DMS153 treated with DMSO at 0.1 percent for 48 hours (cell line): ENCODE measurements at regions not wholly inside any gene's neighbourhood (a gene's known extent, or its start where the extent isn't known, plus 50 kb on each side); places are given as distances from the start of the nearest gene placed in this dataset.

ENCODE experiments used
- DNase-seq: peaks from one replicate; lab custom pipeline; 2025; ENCODE audit not compliant: unreplicated experiment; lab: John Stamatoyannopoulos, UW

DNA sequence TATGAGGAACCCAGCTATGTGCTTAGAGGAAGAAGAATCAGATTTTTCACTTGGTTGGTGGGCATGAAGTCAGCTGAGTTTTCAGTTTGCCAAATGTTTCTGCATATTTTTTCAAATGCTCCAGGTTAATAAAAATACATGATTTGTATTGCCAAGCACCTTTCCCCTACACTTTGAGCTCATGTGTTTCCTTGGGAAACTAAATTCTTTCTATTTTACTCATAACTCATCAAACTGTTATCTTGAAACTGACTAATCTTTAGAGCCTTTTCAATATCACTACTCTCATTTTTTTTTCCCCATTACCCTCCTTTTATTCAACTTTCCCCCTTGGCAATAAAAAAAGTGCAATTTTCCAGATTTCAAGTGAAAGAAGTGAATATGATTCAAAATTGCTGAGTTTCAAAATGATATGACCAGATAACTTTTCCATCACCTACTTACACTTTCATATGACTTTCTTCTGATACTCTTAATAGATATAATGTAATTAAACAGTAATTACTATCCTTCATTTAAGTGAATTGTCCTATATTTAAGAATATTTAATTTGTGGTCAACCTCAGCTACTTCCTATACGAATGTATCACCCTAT lies 91.9 kb upstream of the SOX6 start:
- DNase-seq = no peak

- no peak for DNase-seq
Measured at GRCh38 chr11:16441461-16441860, 85.1 kb upstream of the SOX6 start.

DNA sequence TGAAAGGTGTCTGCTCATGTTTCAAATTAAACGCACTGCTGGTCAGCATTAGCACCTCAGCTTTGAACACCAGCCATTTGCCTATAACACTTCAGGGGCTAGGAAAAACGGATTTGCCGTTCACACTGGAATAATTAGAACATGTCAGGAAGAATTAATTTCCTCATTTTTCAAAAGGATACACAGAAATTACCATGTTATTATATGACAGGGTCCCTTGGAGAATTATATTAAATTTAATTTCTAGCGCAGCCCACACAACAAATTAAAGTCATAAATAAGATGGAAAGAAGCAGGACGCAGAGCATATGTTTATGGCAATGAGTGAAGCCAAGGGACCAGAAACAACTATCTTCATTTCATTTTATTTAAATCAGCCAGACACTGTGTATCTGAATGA lies 83.8 kb upstream of the SOX6 start:
- no peak for DNase-seq

DNA sequence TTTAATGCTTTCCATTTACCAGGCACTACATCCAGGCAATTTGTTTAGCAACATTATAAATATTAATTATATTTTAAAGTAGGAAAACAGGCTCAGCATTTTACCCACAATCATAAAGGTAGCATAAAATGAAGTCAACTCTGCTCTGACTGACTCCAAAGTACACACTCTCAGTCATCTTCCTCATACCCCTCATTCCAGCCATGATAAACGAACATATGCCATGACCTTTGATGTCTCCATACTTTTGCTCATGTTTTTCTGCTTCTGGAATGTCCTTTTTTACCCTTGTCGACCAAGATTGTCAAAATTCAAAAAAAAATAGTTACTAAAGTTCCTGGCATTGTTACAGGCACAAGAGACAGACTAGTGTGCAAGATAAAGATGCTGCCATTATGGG lies 77.7 kb upstream of the SOX6 start:
- no peak for DNase-seq

GRCh38 chr11:16430674-16431073 lies 74.3 kb upstream of the SOX6 start:
- DNase-seq = no peak

- no peak for DNase-seq
Measured at GRCh38 chr11:16421826-16422225, 65.5 kb upstream of the SOX6 start.

- no peak for DNase-seq
Measured at GRCh38 chr11:16418428-16419097, 62.2 kb upstream of the SOX6 start.

DNA sequence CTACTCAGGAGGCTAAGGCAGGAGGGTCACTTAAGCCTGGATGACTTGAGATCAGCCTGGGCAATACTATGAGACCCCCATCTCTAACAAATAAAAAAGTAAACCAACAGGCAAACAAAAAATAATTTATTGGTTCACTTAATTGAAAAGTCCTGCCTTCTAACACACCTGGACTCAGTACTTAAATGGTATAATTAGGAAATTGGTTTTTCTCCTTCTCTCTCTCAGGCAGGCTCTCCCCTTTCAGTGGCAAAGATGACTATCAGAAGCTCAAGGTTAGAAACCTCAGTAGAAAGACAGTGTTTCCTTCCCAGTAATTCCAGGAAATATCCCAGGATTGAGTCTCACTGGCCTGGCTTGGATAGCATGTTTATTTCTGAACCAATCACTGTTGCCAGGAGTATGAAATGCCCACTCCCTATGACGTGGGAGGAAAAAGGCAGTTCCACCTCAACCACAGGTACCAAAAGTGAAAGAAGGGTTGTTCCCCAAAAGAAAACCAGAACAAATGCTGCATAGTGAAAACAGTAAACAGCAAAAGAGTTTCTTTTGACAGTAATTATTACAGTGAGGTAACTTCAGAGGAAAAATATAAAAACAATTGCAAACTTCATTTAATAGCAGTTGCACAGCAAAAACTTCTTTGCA lies 56.3 kb upstream of the SOX6 start:
- no peak for DNase-seq

DNA sequence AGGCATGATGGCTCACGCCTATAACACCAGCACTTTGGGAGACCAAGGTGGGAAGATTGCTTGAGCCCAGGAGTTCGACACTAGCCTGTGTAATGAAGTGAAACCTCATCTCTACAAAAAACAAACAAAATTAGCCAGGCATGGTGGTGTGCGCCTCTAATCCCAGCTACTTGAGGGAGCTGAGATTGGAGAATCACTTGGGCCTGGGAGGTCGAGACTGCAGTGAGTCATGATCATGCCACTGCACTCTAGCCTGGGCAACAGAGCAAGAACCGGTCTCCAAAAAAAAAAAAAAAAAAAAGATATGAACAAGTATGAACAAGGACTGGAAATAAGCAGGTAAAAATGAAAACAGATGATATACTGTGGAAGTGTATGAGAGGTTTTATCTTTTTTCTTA lies 54.1 kb upstream of the SOX6 start:
- no peak for DNase-seq

GRCh38 chr11:16408619-16409018 lies 52.3 kb upstream of the SOX6 start:
- no peak for DNase-seq

DNA sequence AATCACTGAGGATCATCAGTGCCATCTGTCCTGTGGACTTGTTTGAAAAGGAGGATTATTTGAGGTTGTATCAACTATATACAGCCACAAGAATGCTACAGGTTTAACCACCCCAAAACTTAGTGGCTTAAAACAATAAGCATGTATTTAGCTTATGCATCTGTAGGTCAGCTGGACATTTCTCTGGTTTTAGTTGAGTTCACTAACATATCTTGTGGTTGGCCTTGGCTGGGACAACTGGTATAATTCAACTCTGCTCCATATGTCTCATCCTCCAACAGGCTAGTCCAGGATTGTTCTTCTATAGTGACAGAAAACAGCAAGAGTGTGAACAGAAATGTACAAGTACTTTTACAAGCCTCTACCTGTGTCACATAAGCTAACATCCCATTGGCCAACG lies 49.9 kb upstream of the SOX6 start:
- DNase-seq = no peak
